NCI-H2029 treated with DMSO at 0.1 percent for 48 hours (cell line): ENCODE measurements at regions not wholly inside any gene's neighbourhood (a gene's known extent, or its start where the extent isn't known, plus 50 kb on each side); places are given as distances from the start of the nearest gene placed in this dataset.

Experiments used
- DNase-seq: peaks from one replicate; lab custom pipeline; 2025; lab: John Stamatoyannopoulos, UW

- no peak for DNase-seq
Measured at GRCh38 chr20:52401431-52401830, 209.9 kb upstream of the ZFP64 start.

GRCh38 chr20:52399352-52399751 is 207.8 kb upstream of the ZFP64 start:
- DNase-seq: no peak

GRCh38 chr20:52389606-52390005 is 198.0 kb upstream of the ZFP64 start:
- no peak for DNase-seq

- DNase-seq: no peak
Measured at GRCh38 chr20:52383995-52384621, 192.5 kb upstream of the ZFP64 start.

- no peak for DNase-seq
Measured at GRCh38 chr20:52382933-52383332, 191.4 kb upstream of the ZFP64 start.

GRCh38 chr20:52379723-52380336 is 188.3 kb upstream of the ZFP64 start:
- DNase-seq: no peak

GRCh38 chr20:52372169-52372568 is 180.6 kb upstream of the ZFP64 start:
- no peak for DNase-seq

GRCh38 chr20:52365688-52366087 is 174.1 kb upstream of the ZFP64 start:
- no peak for DNase-seq

GRCh38 chr20:52364405-52364804 is 172.8 kb upstream of the ZFP64 start:
- no peak for DNase-seq

GRCh38 chr20:52361650-52362049 is 170.1 kb upstream of the ZFP64 start:
- no peak for DNase-seq

GRCh38 chr20:52349806-52350205 is 158.2 kb upstream of the ZFP64 start:
- DNase-seq: no peak

GRCh38 chr20:52348434-52348833 is 156.9 kb upstream of the ZFP64 start:
- DNase-seq: no peak

- no peak for DNase-seq
Measured at GRCh38 chr20:52346797-52347196, 155.2 kb upstream of the ZFP64 start.

GRCh38 chr20:52342913-52343312 is 151.3 kb upstream of the ZFP64 start:
- DNase-seq: no peak

- DNase-seq: no peak
Measured at GRCh38 chr20:52340036-52340634, 148.6 kb upstream of the ZFP64 start.

- DNase-seq: no peak
Measured at GRCh38 chr20:52332649-52333250, 141.2 kb upstream of the ZFP64 start.

GRCh38 chr20:52332230-52332629 is 140.7 kb upstream of the ZFP64 start:
- no peak for DNase-seq

- no peak for DNase-seq
Measured at GRCh38 chr20:52331655-52332054, 140.1 kb upstream of the ZFP64 start.

- DNase-seq: no peak
Measured at GRCh38 chr20:52321396-52321795, 129.8 kb upstream of the ZFP64 start.

- DNase-seq: no peak
Measured at GRCh38 chr20:52318651-52319050, 127.1 kb upstream of the ZFP64 start.

- DNase-seq: no peak
Measured at GRCh38 chr20:52313341-52313963, 121.9 kb upstream of the ZFP64 start.

GRCh38 chr20:52312132-52312729 is 120.7 kb upstream of the ZFP64 start:
- peak; percentile 62 for DNase-seq
